Raji (cell line): ENCODE measurements at regions not wholly inside any gene's neighbourhood (a gene's known extent, or its start where the extent isn't known, plus 50 kb on each side); places are given as distances from the start of the nearest gene placed in this dataset.

ENCODE experiments used
- POLR2A ChIP-seq: IDR thresholded peaks from 2 replicates; pipeline ENCODE4 v1.6.1; 2011; ENCODE audit warnings: low read depth, low read length, control low read depth; ENCODE audit not compliant: insufficient read depth

DNA sequence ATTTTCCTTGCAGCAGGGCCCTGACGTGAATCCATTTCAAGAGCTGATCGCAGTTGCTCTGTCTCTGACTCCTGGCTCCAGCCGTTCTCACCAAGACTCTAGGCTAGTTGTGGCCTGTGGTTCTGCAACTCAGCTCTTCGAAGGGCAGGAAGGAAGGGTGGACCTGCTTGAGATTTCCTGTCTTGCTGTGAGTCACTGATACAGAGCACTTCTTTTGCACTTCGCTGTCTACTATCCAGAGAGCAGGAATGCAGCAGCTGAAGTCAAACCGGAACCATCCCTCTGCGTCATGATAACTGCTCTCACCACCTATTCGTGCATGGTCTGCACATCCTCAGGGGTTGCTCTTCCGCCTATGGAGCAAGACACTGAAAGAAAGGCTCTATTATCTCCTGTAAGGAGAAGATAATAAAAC, 59.7 kb downstream of the RAP2B start:
- no peak for TF ChIP-seq POLR2A

DNA sequence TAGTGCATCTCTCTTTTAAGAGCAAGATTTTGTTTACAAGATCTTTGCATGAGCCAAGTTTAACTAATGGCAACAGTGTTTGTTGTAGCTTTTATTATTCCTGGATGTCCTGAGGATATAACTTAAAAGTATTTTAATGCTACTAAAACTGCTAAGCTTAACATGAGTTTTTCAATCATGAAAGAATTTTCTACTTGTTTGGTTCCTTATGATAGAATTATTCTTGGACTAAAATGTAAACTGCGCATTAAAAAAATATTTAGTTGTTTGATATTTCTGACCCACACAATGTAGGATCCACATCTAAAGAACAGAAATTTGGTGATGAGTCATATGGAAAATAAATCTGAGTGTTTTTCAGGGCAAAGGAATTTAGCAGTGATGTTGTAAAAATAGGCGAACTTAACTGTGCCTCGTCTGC, 70.8 kb downstream of the RAP2B start:
- no peak for TF ChIP-seq POLR2A

DNA sequence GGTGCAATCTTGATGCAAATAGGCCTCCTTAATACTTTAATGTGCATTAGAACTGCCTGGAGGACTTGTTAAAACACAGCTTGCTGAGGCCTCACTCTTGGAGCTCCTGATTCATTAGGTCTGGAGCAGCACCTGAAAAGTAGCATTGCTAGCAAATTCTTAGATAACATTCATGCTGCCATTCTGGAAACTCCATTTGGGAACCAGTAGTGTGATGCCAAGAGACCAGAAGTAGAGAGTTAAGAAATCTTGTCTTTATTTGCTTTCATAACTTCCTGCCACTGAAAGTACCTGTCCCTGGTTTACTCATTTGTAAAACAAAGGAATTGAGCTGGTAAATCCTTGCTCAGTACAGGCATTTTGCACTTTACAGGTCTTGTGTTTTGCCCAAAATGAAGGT, 72.0 kb downstream of the RAP2B start:
- no peak for TF ChIP-seq POLR2A

DNA sequence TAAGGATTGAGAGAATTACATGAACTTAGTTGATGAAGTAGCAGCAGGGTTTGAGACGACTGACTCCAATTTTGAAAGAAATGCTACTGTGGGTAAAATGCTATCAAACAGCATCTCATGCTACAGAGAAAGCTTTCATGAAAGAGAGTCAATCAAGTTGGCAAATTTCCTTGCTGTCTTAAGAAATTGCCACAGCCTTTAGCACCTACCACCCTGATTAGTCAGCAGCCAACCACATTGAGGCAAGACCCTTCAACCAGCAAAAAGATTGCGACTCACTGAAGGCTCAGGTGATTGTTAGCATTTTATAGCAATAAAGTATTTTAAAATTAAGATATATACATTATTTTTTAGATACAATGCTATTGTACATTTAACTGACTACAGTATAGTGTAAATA, 80.9 kb downstream of the RAP2B start:
- no peak for TF ChIP-seq POLR2A

- no peak for TF ChIP-seq POLR2A
Observed at GRCh38 chr3:153244961-153245360, 82.9 kb downstream of the RAP2B start.

GRCh38 chr3:153245661-153246060, 83.6 kb downstream of the RAP2B start:
- TF ChIP-seq POLR2A: no peak

DNA sequence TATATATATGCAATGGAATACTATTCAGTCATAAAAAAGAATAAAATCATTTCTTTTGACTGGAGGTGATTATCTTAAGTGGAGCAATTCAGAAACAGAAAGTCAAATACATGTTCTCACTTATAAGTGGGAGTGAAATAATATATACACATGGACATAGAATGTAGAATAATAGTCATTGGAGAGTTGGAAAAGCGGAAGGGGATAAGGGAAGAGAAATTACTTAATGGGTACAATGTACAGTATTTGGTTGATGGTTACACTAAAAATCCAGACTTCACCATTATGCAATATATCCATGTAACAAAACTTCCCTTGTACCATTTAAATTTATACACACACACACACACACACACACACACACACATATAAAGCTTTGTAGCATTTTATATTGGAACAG, 84.3 kb downstream of the RAP2B start:
- TF ChIP-seq POLR2A: no peak

DNA sequence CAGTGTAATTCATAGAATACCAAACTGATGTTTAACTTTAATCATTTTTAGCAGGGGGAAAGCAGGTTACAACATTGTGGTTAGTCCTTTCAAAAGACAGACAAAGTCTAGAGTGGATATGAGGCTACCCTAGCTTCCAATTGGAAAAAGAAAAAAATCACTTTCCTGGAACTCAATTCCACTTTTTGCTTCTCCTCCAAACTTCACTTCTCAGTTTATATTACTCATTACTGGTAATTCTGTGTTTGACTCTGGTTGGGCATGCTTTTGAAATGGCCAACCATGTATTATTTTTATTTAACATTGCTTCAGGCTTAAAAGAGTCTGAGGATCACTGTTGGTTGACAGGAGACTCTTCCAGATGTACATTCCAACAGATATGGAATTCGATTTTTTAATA, 84.8 kb downstream of the RAP2B start:
- TF ChIP-seq POLR2A: no peak

- TF ChIP-seq POLR2A: no peak
Observed at GRCh38 chr3:153247331-153248330, 85.6 kb downstream of the RAP2B start.

DNA sequence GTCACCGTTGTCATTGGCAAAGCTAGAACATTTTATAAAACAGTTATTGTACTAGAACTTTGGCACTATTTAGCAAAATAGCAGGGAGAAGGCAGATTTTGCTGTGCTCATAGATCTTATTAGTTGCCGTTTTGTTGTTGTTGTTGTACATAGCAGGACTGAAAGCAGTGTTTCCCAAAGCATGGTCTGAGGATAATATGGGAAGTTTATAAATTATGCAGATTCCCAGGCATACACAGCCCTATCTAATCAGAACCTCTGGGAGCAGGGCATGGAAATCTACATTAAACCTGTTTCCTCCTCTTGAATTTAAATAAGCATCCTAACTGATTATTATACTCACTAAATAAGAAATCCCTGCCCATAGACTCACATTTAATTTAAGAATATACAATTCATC, 87.9 kb downstream of the RAP2B start:
- TF ChIP-seq POLR2A: no peak

DNA sequence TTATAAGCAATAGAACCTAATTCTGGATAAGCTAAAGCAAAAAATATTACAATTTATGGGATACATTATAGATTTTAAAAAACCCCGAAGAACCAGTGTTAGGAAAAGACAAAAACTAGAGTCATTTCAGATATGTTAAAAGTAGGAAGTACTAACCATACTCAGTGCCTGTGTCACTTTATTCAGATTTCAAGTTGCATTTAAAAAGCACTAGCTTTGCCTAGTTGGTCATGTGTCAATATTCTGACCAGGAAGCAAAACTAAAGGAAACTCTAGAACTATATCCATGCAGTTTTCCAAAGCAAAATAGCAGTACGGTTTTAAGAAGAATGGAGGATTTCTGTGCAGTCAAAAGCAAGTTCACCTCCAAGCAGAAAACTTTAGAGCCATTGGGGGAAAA, 88.4 kb downstream of the RAP2B start:
- no peak for TF ChIP-seq POLR2A

DNA sequence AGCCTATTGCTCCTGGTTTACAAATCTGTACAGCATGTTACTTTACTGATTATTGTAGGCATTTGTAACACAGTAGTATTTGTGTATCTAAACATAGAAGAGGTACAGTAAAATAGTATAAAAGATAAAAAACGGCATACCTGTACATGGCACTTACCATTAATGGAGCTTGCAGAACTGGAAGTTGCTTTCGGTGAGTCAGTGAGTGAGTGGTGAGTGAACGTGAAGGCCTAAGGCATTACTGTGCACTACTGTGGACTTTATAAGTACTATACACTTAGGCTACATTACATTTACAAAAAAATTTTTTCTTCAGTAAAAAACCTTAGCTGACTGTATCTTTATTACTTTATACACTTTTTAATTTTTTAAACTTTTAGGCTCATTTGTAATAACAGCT, 90.9 kb downstream of the RAP2B start:
- no peak for TF ChIP-seq POLR2A

DNA sequence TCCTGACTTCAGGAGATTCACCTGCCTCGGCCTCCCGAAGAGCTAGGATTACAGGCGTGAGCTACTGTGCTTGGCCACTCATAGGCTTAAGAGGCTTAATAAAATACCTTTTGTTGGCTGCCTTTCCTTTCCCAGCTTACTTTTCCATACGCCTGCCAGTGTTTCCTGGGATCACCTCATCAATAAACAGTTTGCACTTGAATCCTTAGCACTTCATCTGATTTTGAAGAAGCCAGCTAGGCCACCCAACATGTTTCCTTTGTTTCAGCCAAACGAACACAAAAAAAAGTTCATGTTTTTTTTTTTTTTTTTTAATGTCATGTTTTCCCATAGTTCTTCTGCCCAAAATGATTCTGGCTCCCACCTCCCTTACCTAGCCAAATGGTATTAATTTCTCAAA, 92.3 kb downstream of the RAP2B start:
- no peak for TF ChIP-seq POLR2A

DNA sequence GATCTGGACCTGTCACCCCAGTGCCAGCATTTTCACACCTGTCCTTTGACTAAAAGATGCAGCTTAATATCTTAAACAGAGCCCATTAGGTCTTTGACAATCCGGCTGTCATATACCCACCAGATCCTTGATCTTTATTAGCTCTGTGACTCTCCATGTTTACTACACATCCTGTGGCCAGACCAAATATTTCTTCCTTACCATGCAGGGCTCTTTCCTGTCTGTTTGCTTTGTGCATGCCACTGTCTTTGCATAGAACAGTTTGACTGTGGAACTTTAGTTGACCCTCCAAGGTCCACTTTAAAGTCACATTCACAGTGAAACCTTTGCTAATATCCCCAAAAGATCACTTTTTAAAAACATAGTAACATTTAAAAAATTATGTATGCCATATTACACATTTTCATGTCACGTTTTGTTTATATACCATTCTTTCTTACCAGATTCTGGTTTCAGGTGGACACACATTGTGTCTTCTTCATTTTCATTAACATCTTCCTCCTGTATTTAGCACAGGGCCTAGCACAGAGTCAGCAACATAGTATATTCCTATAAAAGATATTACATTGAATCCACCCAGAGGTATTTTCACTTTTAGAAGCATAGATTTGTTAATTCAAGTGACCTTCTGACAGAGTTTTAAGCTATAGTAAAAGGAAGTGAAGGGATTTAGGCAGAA, 95.8 kb downstream of the RAP2B start:
- no peak for TF ChIP-seq POLR2A

DNA sequence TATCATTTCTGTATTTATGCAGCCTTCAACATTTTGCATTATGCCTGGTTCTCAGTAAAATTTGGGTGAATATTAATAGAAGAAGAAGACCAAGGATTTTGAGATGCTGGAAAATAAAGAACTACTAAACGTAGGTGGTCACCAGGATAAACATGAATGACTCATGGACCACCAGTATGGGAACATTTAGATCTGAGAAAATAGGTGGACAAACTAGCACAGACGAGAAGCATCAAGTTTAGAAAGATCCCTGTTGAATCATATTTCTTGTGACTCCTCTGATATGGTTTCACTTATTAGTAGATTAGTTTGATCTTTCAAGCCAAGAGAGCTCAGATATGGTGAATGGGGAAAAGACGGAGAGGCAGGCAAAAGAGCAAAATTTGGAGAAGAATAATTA, 97.9 kb downstream of the RAP2B start:
- no peak for TF ChIP-seq POLR2A

DNA sequence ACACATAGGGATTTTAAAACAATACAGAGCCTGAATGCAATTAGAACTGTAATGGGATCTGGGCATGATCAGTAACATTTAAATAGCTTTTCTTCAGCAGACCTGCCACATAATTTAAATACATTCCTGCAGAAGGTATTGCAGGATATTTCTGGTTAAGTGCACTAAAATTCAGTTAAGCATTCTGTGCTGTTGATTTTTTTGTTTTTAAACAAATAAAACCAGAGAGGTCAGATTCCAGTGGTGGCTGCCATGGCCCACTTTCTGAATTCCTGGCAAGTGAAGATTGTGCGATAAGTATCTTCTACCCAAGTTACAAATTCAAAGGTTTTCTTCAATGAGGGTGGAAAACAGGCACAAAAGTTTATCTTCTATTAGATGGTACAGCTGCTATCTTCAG, 98.7 kb downstream of the RAP2B start:
- no peak for TF ChIP-seq POLR2A
